IMR-90 (cell line): ENCODE measurements at regions not wholly inside any gene's neighbourhood (a gene's known extent, or its start where the extent isn't known, plus 50 kb on each side); places are given as distances from the start of the nearest gene placed in this dataset.

ENCODE experiments used
- ATAC-seq: fragments of 200-7000 bp; cut with Tn5 transposase; 2 replicates; pipeline ENCODE4 v1.9.1; 2020; ENCODE audit warnings: low read depth, mild to moderate bottlenecking, moderate library complexity
- BruUV-seq: library from RNA; stranded (reverse); fragments of 400-500 nt; replicated peaks from 2 replicates; lab custom pipeline; 2021; lab: Mats Ljungman, UMichigan
- CTCF ChIA-PET: fragments of 300-600 bp; formaldehyde crosslinking; extraction: SDS; loops from one replicate; lab custom pipeline; 2021; ENCODE audit warnings: antibody characterized with exemption; lab: Yijun Ruan, JAX
- POLR2A ChIA-PET: fragments of 300-600 bp; sonication (Branson Sonifier 250); formaldehyde crosslinking; loops from one replicate; lab custom pipeline; 2022; ENCODE audit warnings: antibody characterized with exemption; ENCODE audit not compliant: unreplicated experiment; lab: Charles Lee
- DNase-seq: peaks from one replicate; pipeline ENCODE4 v3.0.0; 2013
- H2AFZ ChIP-seq: replicated peaks from 2 replicates; pipeline ENCODE3; 2013; ENCODE audit warnings: low read length, mild to moderate bottlenecking; ENCODE audit not compliant: poor library complexity
- H2AK5ac ChIP-seq: 2 replicates; pipeline ENCODE4 v1.6.1; 2013; ENCODE audit warnings: low read depth, low read length, inconsistent platforms
- H2AK9ac ChIP-seq: replicated peaks from 2 replicates; pipeline ENCODE3; 2013; ENCODE audit warnings: mild to moderate bottlenecking, low read depth, low read length, moderate library complexity; ENCODE audit not compliant: poor library complexity
- H2BK120ac ChIP-seq: 2 replicates; pipeline ENCODE4 v1.6.1; 2013; ENCODE audit warnings: low read depth, low read length, inconsistent platforms
- H2BK15ac ChIP-seq: 3 replicates; pipeline ENCODE4 v1.6.1; 2013; ENCODE audit warnings: low read depth, low read length, inconsistent platforms
- H2BK20ac ChIP-seq: 2 replicates; pipeline ENCODE4 v1.6.1; 2013; ENCODE audit warnings: low read depth, mild to moderate bottlenecking, inconsistent platforms, low read length, moderate library complexity
- H2BK5ac ChIP-seq: 2 replicates; pipeline ENCODE4 v1.6.1; 2013; ENCODE audit warnings: mild to moderate bottlenecking, low read depth, low read length, inconsistent platforms; ENCODE audit not compliant: poor library complexity, severe bottlenecking
- H3K14ac ChIP-seq: replicated peaks from 2 replicates; pipeline ENCODE4 v1.6.1; 2013; ENCODE audit warnings: low read depth, low read length, inconsistent platforms
- H3K18ac ChIP-seq: 2 replicates; pipeline ENCODE4 v1.6.1; 2013; ENCODE audit warnings: low read depth, low read length, control low read depth
- H3K23ac ChIP-seq: 2 replicates; pipeline ENCODE4 v1.6.1; 2013; ENCODE audit warnings: low read depth, low read length, inconsistent platforms
- H3K27ac ChIP-seq: 2 replicates; pipeline ENCODE4 v1.5.1; 2013; ENCODE audit warnings: mild to moderate bottlenecking, control low read depth, low read length; ENCODE audit not compliant: insufficient read depth
- H3K27me3 ChIP-seq: 2 replicates; pipeline ENCODE4 v1.6.1; 2013; ENCODE audit warnings: low read length; ENCODE audit not compliant: control insufficient read depth, insufficient read depth
- H3K36me3 ChIP-seq: 2 replicates; pipeline ENCODE4 v1.6.1; 2013; ENCODE audit warnings: low read length, mixed read lengths; ENCODE audit not compliant: control insufficient read depth, insufficient read depth
- H3K4ac ChIP-seq: 2 replicates; pipeline ENCODE4 v1.6.1; 2013; ENCODE audit warnings: low read depth, low read length, inconsistent platforms
- H3K4me1 ChIP-seq: 2 replicates; pipeline ENCODE4 v1.6.1; 2013; ENCODE audit warnings: low read length, mixed read lengths; ENCODE audit not compliant: control insufficient read depth, insufficient read depth
- H3K4me2 ChIP-seq: 2 replicates; pipeline ENCODE4 v1.6.1; 2013; ENCODE audit warnings: low read depth, mild to moderate bottlenecking, control low read depth, low read length, moderate library complexity
- H3K4me3 ChIP-seq: 2 replicates; pipeline ENCODE4 v1.5.1; 2013; ENCODE audit warnings: low read depth, mild to moderate bottlenecking, control low read depth, low read length, moderate library complexity; ENCODE audit not compliant: insufficient read depth
- H3K56ac ChIP-seq: 2 replicates; pipeline ENCODE4 v1.6.1; 2013; ENCODE audit warnings: low read length, inconsistent platforms; ENCODE audit not compliant: insufficient read depth; ENCODE audit errors: extremely low read depth
- H3K79me1 ChIP-seq, 2 experiments: 2 replicates each; pipeline ENCODE4 v1.6.1; 2013; ENCODE audit warnings: low read length in 2 of 2, inconsistent platforms in 1 of 2, low read depth in 1 of 2
- H3K9ac ChIP-seq: 2 replicates; pipeline ENCODE4 v1.6.1; 2013; ENCODE audit warnings: low read depth, low read length, control low read depth
- H3K9me1 ChIP-seq: 2 replicates; pipeline ENCODE4 v1.6.1; 2013; ENCODE audit warnings: low read length, inconsistent platforms; ENCODE audit not compliant: insufficient read depth
- H3K9me3 ChIP-seq: 2 replicates; pipeline ENCODE4 v1.6.1; 2013; ENCODE audit warnings: low read length; ENCODE audit not compliant: control insufficient read depth, insufficient read depth
- H4K20me1 ChIP-seq: 2 replicates; pipeline ENCODE4 v1.6.1; 2013; ENCODE audit warnings: low read length, inconsistent platforms; ENCODE audit not compliant: insufficient read depth
- H4K5ac ChIP-seq: 2 replicates; pipeline ENCODE4 v1.6.1; 2013; ENCODE audit warnings: mild to moderate bottlenecking, low read depth, low read length, control low read depth
- H4K8ac ChIP-seq, 2 experiments: 2 replicates each; pipeline ENCODE4 v1.6.1; 2013; ENCODE audit warnings: low read depth in 2 of 2, low read length in 2 of 2, control low read depth in 1 of 2, inconsistent platforms in 1 of 2
- H4K91ac ChIP-seq: 2 replicates; pipeline ENCODE4 v1.6.1; 2013; ENCODE audit warnings: low read depth, low read length, inconsistent platforms; ENCODE audit not compliant: insufficient read depth
- BHLHE40 ChIP-seq: fragments of 150-350 bp; IDR thresholded peaks from 2 replicates; pipeline ENCODE4 v1.6.1; 2016; ENCODE audit warnings: mild to moderate bottlenecking, low read depth, low read length
- CEBPB ChIP-seq: IDR thresholded peaks from 2 replicates; pipeline ENCODE4 v1.6.1; 2012; ENCODE audit warnings: low read depth, low read length, improper control_type of control experiment
- CHD1 ChIP-seq: IDR thresholded peaks from 2 replicates; pipeline ENCODE4 v1.6.1; 2012; ENCODE audit warnings: low read depth, low read length, improper control_type of control experiment
- CTCF ChIP-seq: conservative IDR thresholded peaks from 2 replicates; pipeline ENCODE4 v1.5.1; 2012; ENCODE audit warnings: mild to moderate bottlenecking, low read depth, low read length, improper control_type of control experiment
- ELK1 ChIP-seq: fragments of 150-350 bp; IDR thresholded peaks from 2 replicates; pipeline ENCODE4 v1.6.1; 2016; ENCODE audit warnings: low read depth, mild to moderate bottlenecking, low read length, moderate library complexity, borderline replicate concordance
- FOS ChIP-seq: fragments of 150-350 bp; IDR thresholded peaks from 2 replicates; pipeline ENCODE4 v1.6.1; 2016; ENCODE audit warnings: low read depth, low read length
- MAFK ChIP-seq: IDR thresholded peaks from 2 replicates; pipeline ENCODE4 v1.6.1; 2012; ENCODE audit warnings: low read depth, low read length, improper control_type of control experiment
- MAZ ChIP-seq: IDR thresholded peaks from 2 replicates; pipeline ENCODE4 v1.6.1; 2012; ENCODE audit warnings: low read depth, mild to moderate bottlenecking, low read length, improper control_type of control experiment, moderate library complexity, borderline replicate concordance
- POLR2A ChIP-seq: IDR thresholded peaks from 2 replicates; pipeline ENCODE4 v1.6.1; 2012; ENCODE audit warnings: mild to moderate bottlenecking, low read depth, low read length
- RAD21 ChIP-seq: IDR thresholded peaks from 2 replicates; pipeline ENCODE4 v1.6.1; 2012; ENCODE audit warnings: low read length, improper control_type of control experiment
- RCOR1 ChIP-seq: IDR thresholded peaks from 2 replicates; pipeline ENCODE4 v1.6.1; 2012; ENCODE audit warnings: mild to moderate bottlenecking, low read length, improper control_type of control experiment; ENCODE audit not compliant: insufficient replicate concordance
- RFX5 ChIP-seq: IDR thresholded peaks from 2 replicates; pipeline ENCODE4 v1.8.0; 2012; ENCODE audit warnings: low read depth, mild to moderate bottlenecking, low read length, moderate library complexity
- SMC3 ChIP-seq: fragments of 150-350 bp; IDR thresholded peaks from 2 replicates; pipeline ENCODE4 v1.6.1; 2016; ENCODE audit warnings: low read depth, mild to moderate bottlenecking, antibody characterized with exemption, low read length, moderate library complexity
- USF2 ChIP-seq: fragments of 150-350 bp; IDR thresholded peaks from 2 replicates; pipeline ENCODE4 v1.6.1; 2017; ENCODE audit warnings: mild to moderate bottlenecking, antibody characterized with exemption, low read length, low read depth
- WGBS, 2 experiments: methylation state at CpG; one replicate each; pipeline versions ENCODE4 v1.1.5 to v1.1.7; 2013; ENCODE audit warnings: missing lambda C conversion rate in 2 of 2; ENCODE audit not compliant: insufficient read length in 1 of 2; ENCODE audit errors: extremely low coverage in 2 of 2; 5-methylcytosine and 5-hydroxymethylcytosine counted together
- dilution Hi-C: fragments of 300-500 bp; cut with HindIII; formaldehyde crosslinking; loops from one replicate; pipeline ENCODE4 v1.14.3; 2018; ENCODE audit warnings: low sequenced_read_pairs; ENCODE audit not compliant: unreplicated experiment
- in situ Hi-C: fragments of 300-500 bp; cut with MboI; formaldehyde crosslinking; loops from 3 replicates; pipeline ENCODE4 v1.14.3; 2019; ENCODE audit warnings: low sequenced_read_pairs, inconsistent platforms, mixed read lengths
- intact Hi-C: fragments of 100-400 bp; cut with micrococcal nuclease; formaldehyde crosslinking; loops from 2 replicates; pipeline ENCODE4 v1.10.0; 2022

- Histone ChIP-seq H2BK120ac (no peak overlapping the region), H4K5ac (no peak overlapping the region), H3K27me3 (no peaks in the 10 kb centered on the region), H3K23ac (no peak overlapping the region), H4K91ac (no peak overlapping the region), H3K14ac (no peak overlapping the region), H4K8ac (no peak overlapping the region), H3K36me3 (no peaks in the 10 kb centered on the region), H3K4me2 (no peak overlapping the region), H3K9me3 (no peaks in the 10 kb centered on the region), H3K56ac (no peak overlapping the region), H2BK20ac (no peak overlapping the region), H2BK15ac (no peak overlapping the region), H3K18ac (no peak overlapping the region), H2AFZ (no peak overlapping the region), H2AK5ac (no peak overlapping the region), H3K27ac (no peak overlapping the region), H3K4me1 (no peaks in the 10 kb centered on the region), H3K9ac (no peak overlapping the region), H3K4me3 (no peak overlapping the region), H4K20me1 (no peaks in the 10 kb centered on the region), H3K9me1 (no peaks in the 10 kb centered on the region), H2AK9ac (no peak overlapping the region), H3K4ac (no peak overlapping the region), H3K79me1 (no peaks in the 10 kb centered on the region), H2BK5ac (no peak overlapping the region)
- no CpG with 5 or more reads among the region's 9 CpGs for whole genome bisulfite sequencing, 2 experiments
- CTCF ChIA-PET = no interaction called here
- BruUV-seq = no TSS peak
- intact Hi-C loops (no loop called here), dilution Hi-C loops (no loop called here), in situ Hi-C loops (no loop called here)
- POLR2A ChIA-PET = no interaction called here
- DNase-seq = no peak
- no peak for ATAC-seq
- TF ChIP-seq RFX5 (no peak), RCOR1 (no peak), POLR2A (no peak), MAFK (no peak), RAD21 (no peak), BHLHE40 (no peak), MAZ (no peak), FOS (no peak), ELK1 (no peak), SMC3 (no peak), CTCF (no peak), CHD1 (no peak), USF2 (no peak), CEBPB (no peak)
These were observed 179.7 kb upstream of the MTNR1B start for GRCh38 chr11:92789761-92790160.
